Ishikawa (cell line): ENCODE measurements at regions not wholly inside any gene's neighbourhood (a gene's known extent, or its start where the extent isn't known, plus 50 kb on each side); places are given as distances from the start of the nearest gene placed in this dataset.

ENCODE experiments used
- EGR1 ChIP-seq: IDR thresholded peaks from 2 replicates; pipeline ENCODE4 v1.6.1; 2012
- EP300 ChIP-seq: IDR thresholded peaks from 2 replicates; pipeline ENCODE4 v1.6.1; 2012; ENCODE audit warnings: borderline replicate concordance
- MAX ChIP-seq: IDR thresholded peaks from 2 replicates; pipeline ENCODE4 v1.6.1; 2012
- NFIC ChIP-seq: IDR thresholded peaks from 2 replicates; pipeline ENCODE4 v1.6.1; 2012
- REST ChIP-seq: IDR thresholded peaks from 2 replicates; pipeline ENCODE4 v1.6.1; 2012; ENCODE audit warnings: low read depth, mild to moderate bottlenecking
- USF1 ChIP-seq: IDR thresholded peaks from 2 replicates; pipeline ENCODE4 v1.6.1; 2012
- YY1 ChIP-seq: IDR thresholded peaks from 2 replicates; pipeline ENCODE4 v1.6.1; 2012; ENCODE audit warnings: low read depth
- ZBTB7A ChIP-seq: IDR thresholded peaks from 2 replicates; pipeline ENCODE4 v1.6.1; 2012; ENCODE audit warnings: low read depth

GRCh38 chr7:112882022-112882421 is 91.8 kb upstream of the TMEM168 start:
- no peak for TF ChIP-seq REST
- no peak for TF ChIP-seq EP300
- TF ChIP-seq NFIC = no peak
- TF ChIP-seq YY1 = no peak
- no peak for TF ChIP-seq MAX
- no peak for TF ChIP-seq USF1
- TF ChIP-seq EGR1 = no peak
- no peak for TF ChIP-seq ZBTB7A
